ENCODE measurements at regions not wholly inside any gene's neighbourhood (a gene's known extent, or its start where the extent isn't known, plus 50 kb on each side); places are given as distances from the start of the nearest gene placed in this dataset.
"Not testable (repeated sequence)": the region's sequence is repeated elsewhere in the genome, so short reads cannot be mapped to it uniquely, and the experiment has no call there.

DNA sequence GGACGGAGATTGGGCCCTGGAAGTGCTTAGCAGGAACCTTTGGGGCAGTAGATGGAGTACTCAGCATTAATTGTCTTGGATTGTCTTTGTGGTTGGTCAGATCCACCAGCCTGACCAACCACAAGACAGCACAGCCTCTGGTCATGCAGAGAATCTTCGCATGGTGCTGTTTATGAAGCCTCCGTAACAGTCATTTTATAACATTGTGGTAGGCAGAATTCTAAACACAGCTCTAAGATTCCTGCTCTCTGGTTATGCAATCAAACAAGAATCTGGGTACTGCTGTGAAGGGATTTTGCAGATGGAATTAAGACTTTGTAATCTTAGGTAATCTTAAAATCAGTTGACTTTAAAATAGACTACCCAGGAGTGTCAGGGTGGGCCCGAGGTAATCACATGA lies 312.2 kb upstream of the GOT2 start:
- no peak for DNase-seq
- intact Hi-C loops (cut with DNase I), result no loop called here

DNA sequence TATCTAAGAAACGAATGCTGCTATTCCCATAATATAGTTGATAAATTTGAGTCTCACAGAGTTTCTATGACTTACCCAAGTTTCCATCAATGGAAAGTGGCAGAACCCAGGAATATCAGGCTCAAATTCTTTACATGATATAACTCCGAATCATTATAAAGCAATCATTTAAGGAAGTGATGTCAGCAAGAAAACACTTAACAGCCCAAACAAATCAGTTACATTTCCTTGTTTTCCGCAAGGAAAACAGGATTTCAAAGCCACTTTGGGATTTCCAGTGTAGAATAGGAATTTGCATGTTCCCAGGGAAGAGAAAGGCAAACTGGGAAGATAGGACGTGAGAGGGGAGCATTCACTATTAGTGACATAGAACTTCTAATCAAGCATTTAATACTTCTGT lies 311.4 kb upstream of the GOT2 start:
- no peak for DNase-seq
- intact Hi-C loops (cut with DNase I), result no loop called here

DNA sequence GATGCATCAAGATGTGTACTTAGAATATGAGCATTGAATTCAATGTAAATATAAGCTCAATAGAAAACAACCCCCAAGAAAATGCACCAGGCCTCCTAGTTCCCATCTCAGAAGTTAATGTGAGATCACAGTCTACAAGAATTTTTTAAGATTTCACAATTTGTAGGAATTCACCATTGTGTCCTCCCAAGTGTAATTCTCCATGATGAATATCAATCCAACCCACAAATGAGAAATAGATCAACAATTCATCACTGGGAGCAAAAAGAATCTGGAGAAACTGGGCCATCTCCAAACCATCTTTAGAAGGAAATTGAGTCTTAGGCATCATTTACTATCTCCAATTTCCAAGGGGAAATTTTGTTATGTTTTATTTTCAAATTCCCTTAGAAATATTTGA lies 310.5 kb upstream of the GOT2 start:
- intact Hi-C loops (cut with DNase I), result no loop called here
- DNase-seq, result no peak

DNA sequence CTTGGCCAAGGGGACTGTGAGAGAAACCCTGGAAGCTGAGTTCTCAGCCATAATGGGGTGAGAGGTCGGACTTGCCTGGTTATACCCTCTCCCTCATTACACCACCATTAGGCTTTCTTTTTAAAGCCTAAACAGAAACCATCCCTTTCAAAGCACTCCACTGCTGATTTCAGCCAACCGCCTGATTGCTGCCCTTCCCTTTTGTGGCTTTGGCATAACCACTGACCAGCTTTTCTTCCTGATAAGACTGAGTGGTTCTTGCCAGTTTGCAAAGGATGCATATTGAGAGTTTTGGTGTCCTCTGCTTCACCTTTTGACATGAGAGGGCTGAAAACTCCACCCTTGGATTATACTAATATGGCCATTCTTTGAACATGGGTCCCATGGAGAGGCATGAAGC lies 308.2 kb upstream of the GOT2 start:
- DNase-seq, result peak in 8 of 42 donors; percentile 2 to 44 (median 11)
- intact Hi-C loops (cut with DNase I), result no loop called here

GRCh38 chr16:59039066-59039720 lies 305.1 kb upstream of the GOT2 start:
- DNase-seq, result no peak
- intact Hi-C loops (cut with DNase I), result no loop called here

DNA sequence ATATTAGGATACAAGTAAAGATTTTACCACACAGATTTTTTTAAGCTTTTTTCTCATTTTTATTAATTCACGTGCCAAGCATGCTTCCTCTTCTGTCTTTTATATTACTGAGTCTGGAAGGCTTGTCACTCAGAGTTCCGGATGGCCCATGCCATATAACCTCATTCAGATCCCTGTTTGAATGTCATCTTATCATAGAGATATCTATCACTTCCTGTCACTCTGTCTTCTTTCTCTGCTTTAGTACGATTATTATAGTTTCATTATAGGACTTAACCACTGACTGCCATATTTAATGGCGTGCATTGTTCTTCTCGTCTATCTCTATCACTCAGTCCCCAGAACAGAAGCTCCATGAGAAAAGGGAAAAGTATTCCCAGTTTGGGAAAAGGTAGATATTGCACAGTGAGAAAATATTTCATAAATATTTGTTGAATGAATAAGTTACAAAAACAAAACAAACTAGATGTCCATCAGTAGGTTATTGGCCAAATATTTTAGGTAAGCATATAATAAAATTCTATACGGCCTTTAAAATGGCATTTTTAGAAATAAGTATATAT lies 296.9 kb upstream of the GOT2 start:
- intact Hi-C loops (cut with DNase I), result no loop called here
- no peak for DNase-seq

DNA sequence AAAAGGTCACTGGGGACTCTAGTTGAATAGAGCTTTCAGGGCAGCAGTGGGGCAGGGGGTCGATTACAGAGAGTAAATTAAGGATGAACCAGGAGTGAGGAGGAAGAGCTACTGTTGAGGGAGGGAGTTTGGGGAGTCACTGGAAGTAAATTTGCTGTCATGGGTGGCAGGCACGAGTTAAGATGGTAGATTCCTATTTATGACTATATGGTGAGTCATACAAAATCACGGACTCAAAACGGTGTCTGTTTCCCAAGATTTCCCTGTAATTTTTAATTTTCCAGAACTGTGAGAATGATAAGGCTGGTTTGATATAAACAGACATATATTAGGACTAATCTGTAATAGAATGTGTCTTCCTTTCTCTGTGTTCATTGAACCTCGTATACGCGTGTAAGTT lies 287.6 kb upstream of the GOT2 start:
- no peak for DNase-seq
- intact Hi-C loops (cut with DNase I), result no loop called here

DNA sequence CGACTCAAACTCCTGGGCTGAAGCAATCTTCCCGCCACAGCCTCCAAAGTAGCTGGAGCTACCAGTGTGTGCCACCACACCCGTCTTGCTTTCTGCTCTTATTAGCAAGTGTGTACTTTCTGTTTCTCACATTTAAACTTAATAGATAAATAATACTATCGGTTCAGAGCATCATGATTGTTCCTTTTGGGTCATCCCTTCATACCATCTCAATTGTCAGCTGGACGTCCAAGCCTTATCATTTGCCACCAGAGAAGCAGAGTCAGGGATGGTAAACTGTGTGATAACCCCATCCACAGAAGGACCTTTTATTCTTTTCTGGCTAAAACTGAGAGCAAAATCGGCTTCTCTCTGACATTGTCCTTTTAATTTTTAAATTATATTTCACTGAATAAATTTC lies 279.8 kb upstream of the GOT2 start:
- intact Hi-C loops (cut with DNase I), result no loop called here
- DNase-seq, result no peak

DNA sequence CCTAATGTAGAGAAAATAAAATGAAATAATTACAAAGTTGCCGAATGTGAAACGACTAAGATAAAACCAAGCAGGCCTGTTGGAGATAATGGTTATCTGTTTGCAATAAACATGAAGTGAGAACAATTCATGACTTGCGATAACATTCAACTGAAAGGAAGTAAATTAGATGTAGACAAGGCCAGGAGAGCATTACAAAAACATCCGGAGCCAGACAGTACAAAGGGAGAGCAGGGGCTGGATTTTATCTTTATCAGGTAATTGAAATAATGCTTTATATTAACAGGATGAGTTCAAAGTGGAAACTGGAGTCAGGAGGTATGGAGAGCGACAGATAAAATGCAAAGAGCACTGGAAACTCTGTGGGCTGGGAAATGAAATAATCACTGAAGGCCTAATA lies 265.6 kb upstream of the GOT2 start:
- no peak for DNase-seq
- intact Hi-C loops (cut with DNase I), result no loop called here

GRCh38 chr16:58992755-58993154 lies 258.6 kb upstream of the GOT2 start:
- intact Hi-C loops (cut with DNase I); DNase-seq: not testable (repeated sequence)

DNA sequence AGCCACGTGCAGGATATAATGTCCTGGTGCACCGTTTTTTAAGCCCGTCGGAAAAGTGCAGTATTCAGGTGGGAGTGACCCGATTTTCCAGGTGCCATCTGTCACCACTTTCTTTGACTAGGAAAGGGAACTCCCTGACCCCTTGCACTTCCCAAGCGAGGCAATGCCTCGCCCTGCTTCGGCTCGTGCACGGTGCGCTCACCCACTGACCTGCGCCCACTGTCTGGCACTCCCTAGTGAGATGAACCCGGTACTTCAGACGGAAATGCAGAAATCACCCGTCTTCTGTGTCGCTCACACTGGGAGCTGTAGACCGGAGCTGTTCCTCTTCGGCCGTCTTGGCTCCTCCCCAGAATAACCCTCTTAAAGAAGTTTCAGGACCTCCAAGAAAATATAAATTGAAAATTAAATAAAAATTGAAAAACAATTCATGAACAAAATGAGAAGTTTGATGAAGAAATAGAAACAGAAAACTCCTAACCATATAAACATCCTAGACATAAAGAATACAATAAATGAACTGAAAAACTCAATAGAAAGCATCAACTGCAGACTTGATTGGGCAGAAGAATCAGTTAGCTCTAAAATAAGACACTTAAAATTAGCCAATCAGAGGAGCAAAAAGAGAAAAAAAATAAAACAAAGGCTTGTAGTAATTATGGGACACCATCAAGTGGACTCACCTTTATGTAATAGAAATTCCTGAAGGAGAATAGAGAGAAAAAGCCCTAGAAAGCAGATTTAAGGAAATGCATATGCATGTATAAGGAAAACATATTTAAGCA lies 249.3 kb upstream of the GOT2 start:
- DNase-seq; intact Hi-C loops (cut with DNase I): not testable (repeated sequence)

GRCh38 chr16:58970775-58971174 lies 236.7 kb upstream of the GOT2 start:
- intact Hi-C loops (cut with DNase I), result no loop called here
- DNase-seq, result no peak

DNA sequence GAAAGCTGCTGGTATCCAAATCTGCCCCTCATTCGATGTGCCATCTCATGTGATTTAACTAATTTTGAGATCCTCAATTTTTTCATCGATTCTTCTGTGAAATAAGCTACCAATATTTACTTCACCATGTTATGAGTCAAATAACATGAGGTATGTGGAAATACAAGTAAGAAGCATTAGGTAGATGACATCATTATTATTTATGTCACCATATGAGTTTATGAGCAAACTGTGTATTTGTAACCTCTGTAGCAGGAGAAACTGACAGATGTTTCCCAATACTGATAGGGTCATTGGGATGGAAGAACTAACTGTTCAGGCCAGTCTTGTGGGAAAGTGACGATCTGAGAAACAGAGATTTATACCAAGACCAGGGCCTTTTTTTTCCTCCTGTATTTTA lies 229.4 kb upstream of the GOT2 start:
- intact Hi-C loops (cut with DNase I), result no loop called here
- no peak for DNase-seq

DNA sequence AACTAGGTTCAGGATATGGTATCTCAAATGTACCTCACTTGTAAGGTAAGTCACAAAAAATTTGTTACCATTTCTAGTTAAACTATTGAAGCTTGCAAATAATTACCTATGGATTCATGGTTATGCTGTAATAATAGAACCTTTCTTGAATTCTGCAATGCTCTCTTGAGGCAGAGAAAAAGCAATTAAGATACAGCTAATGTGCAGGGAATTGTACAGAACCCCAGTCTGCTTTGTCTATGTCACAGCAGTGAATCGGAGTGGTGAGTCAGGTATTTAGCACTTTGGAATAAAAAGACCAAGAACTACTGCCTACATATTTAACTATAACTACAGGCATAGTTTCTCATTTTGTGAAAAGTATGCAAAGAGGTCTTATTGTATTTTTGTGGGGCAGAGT lies 228.7 kb upstream of the GOT2 start:
- intact Hi-C loops (cut with DNase I), result no loop called here

DNA sequence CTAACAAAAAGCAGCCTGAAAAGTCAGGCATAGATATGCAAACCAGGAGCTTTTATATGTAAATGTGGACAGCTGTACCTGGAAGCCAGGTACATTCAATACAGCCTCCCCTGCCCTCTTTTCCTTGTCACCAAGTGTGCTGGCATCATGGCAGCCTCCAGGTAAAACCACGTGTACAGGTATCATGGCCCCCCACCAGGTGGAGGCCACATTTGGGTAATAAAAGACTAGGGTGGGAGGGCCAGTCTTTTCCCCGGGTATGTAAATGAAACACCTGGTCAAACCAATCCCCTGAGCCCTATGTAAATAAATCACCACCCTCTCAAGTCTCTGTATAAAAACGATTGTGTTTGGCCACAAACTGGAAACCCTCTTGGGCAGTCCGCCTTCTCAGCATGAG lies 226.4 kb upstream of the GOT2 start:
- no peak for DNase-seq
- intact Hi-C loops (cut with DNase I), result no loop called here

More for the DNA sequence above, 228.7 kb upstream of the GOT2 start:
- no peak for DNase-seq

- intact Hi-C loops (cut with DNase I), result no loop called here
- DNase-seq, result no peak
These were observed 225.9 kb upstream of the GOT2 start for GRCh38 chr16:58960034-58960433.

- intact Hi-C loops (cut with DNase I), result no loop called here
- DNase-seq, result no peak
These were observed 224.6 kb upstream of the GOT2 start for GRCh38 chr16:58958749-58959148.

GRCh38 chr16:58948244-58948643 lies 214.1 kb upstream of the GOT2 start:
- intact Hi-C loops (cut with DNase I), result no loop called here
- no peak for DNase-seq

- DNase-seq, result no peak
- intact Hi-C loops (cut with DNase I), result no loop called here
These were observed 206.5 kb upstream of the GOT2 start for GRCh38 chr16:58940609-58941008.

DNA sequence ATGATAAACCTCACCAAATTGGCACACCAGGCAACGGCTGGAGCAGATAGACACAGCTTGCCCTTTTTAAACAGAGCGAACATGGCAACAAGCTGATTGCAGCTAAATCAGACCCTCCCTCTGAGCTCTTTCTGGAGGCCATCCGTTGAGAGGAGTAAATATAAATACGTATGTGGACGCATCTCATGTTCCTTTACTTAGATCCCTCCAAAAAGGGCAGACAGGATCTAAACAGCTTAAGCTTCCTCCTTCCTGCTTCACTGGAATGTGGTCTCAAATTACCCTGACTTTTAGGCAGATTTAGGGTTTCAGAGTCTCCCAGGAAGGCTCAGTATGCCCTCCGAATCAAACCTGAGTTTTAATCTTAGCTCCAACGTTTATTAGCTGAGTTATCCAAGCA lies 204.7 kb upstream of the GOT2 start:
- intact Hi-C loops (cut with DNase I), result no loop called here

GRCh38 chr16:58937661-58938060 lies 203.5 kb upstream of the GOT2 start:
- intact Hi-C loops (cut with DNase I), result no loop called here
- DNase-seq, result no peak

More for the DNA sequence above, 204.7 kb upstream of the GOT2 start:
- no peak for DNase-seq

All from head of caudate nucleus (tissue), 42 donors.